Caco-2 (cell line): ENCODE measurements at regions not wholly inside any gene's neighbourhood (a gene's known extent, or its start where the extent isn't known, plus 50 kb on each side); places are given as distances from the start of the nearest gene placed in this dataset.

Experiments
- BruUV-seq: library from RNA; stranded (reverse); fragments of 400-500 nt; replicated peaks from 2 replicates; lab custom pipeline; 2021; lab: Mats Ljungman, UMichigan
- CTCF ChIA-PET: fragments of 300-600 bp; sonication (Branson Sonifier 250); formaldehyde crosslinking; loops from one replicate; lab custom pipeline; 2022; ENCODE audit warnings: antibody characterized with exemption; lab: Charles Lee
- POLR2A ChIA-PET: fragments of 300-600 bp; sonication (Branson Sonifier 250); formaldehyde crosslinking; loops from one replicate; lab custom pipeline; 2022; ENCODE audit warnings: antibody characterized with exemption; lab: Charles Lee
- DNase-seq, 2 experiments: peaks; one replicate each; pipeline versions ENCODE4 v3.0.0 to v3.0.0-alpha.2; 2020 to 2022
- H3K27me3 ChIP-seq: replicated peaks from 2 replicates; pipeline ENCODE4 v1.6.0; 2011; ENCODE audit warnings: low read length; ENCODE audit not compliant: control insufficient read depth, insufficient read depth
- H3K36me3 ChIP-seq: 2 replicates; pipeline ENCODE4 v1.5.1; 2011; ENCODE audit warnings: low read length; ENCODE audit not compliant: control insufficient read depth, insufficient read depth
- H3K4me1 ChIP-seq: fragments of 250-450 bp; sonication (Bioruptor Pico); 2 replicates; pipeline ENCODE4 v1.5.1; 2020; ENCODE audit warnings: mild to moderate bottlenecking
- H3K4me3 ChIP-seq: 2 replicates; pipeline ENCODE4 v1.5.1; 2011; ENCODE audit warnings: low read depth, mild to moderate bottlenecking, control low read depth, low read length
- H3K9me3 ChIP-seq: fragments of 250-450 bp; sonication (Bioruptor Pico); 2 replicates; pipeline ENCODE4 v1.5.1; 2020; ENCODE audit warnings: mild to moderate bottlenecking, moderate library complexity
- H3K27ac Mint-ChIP-seq: one replicate; pipeline ENCODE4 v1.8.0; 2022; ENCODE audit warnings: mixed read lengths; ENCODE audit not compliant: unreplicated experiment
- H3K27me3 Mint-ChIP-seq: one replicate; pipeline ENCODE4 v1.8.0; 2022; ENCODE audit warnings: mixed read lengths; ENCODE audit not compliant: insufficient read depth, unreplicated experiment
- H3K36me3 Mint-ChIP-seq: one replicate; pipeline ENCODE4 v1.8.0; 2022; ENCODE audit warnings: mild to moderate bottlenecking, mixed read lengths; ENCODE audit not compliant: insufficient read depth, unreplicated experiment
- H3K4me1 Mint-ChIP-seq: one replicate; pipeline ENCODE4 v1.8.0; 2022; ENCODE audit warnings: low read depth, mixed read lengths; ENCODE audit not compliant: unreplicated experiment
- H3K4me3 Mint-ChIP-seq: one replicate; pipeline ENCODE4 v1.8.0; 2022; ENCODE audit warnings: mild to moderate bottlenecking, moderate library complexity, mixed read lengths; ENCODE audit not compliant: unreplicated experiment
- H3K9me3 Mint-ChIP-seq: one replicate; pipeline ENCODE4 v1.8.0; 2022; ENCODE audit warnings: mixed read lengths; ENCODE audit not compliant: unreplicated experiment
- intact Hi-C: fragments of 100-400 bp; cut with micrococcal nuclease; formaldehyde crosslinking; loops from one replicate; pipeline ENCODE4 v1.10.0; 2022; ENCODE audit not compliant: unreplicated experiment
- TF ChIP-seq, protein P1 (sequence below), 2 experiments: fragments of 200-600 bp in 1 of 2; IDR thresholded peaks; 1 replicate in 1 of 2; 2 replicates in 1 of 2; pipeline versions ENCODE4 v1.5.1 to v1.8.0; 2011 to 2022; ENCODE audit warnings: antibody characterized with exemption in 1 of 2, control low read depth in 1 of 2, inconsistent platforms in 1 of 2, low read depth in 1 of 2, low read length in 1 of 2, mild to moderate bottlenecking in 1 of 2, moderate library complexity in 1 of 2; ENCODE audit not compliant: insufficient read depth in 1 of 2, severe bottlenecking in 1 of 2, unreplicated experiment in 1 of 2

DNA sequence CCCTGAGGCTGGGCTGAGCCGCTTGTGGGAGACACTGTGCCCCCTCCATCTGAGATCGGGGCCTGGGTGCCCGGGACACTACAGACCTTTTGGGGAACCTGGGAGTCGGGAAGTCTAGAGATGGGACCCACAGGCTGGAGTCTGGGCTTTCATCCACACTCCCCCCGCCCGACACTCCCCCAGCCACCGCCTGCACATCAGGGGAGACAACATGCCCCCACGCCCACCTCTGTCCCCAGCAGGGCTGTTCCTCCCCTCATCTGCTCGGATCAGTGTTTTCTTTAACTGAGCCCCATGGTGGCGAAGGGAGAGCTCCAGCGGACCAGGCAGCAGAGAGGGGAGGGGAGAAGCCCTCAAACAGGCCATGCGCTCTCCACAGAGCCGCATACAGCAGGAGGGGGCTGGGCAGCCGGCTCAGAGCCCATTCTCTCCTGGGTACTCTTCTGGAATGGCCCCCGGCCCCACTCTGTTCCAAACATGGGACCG is 174.7 kb downstream of the IGLL1 start:
- intact Hi-C loops, result no loop called here
- H3K36me3 ChIP-seq, result no peaks in the 10 kb centered on the region
- no TSS peak for BruUV-seq
- TF ChIP-seq, protein P1, sequence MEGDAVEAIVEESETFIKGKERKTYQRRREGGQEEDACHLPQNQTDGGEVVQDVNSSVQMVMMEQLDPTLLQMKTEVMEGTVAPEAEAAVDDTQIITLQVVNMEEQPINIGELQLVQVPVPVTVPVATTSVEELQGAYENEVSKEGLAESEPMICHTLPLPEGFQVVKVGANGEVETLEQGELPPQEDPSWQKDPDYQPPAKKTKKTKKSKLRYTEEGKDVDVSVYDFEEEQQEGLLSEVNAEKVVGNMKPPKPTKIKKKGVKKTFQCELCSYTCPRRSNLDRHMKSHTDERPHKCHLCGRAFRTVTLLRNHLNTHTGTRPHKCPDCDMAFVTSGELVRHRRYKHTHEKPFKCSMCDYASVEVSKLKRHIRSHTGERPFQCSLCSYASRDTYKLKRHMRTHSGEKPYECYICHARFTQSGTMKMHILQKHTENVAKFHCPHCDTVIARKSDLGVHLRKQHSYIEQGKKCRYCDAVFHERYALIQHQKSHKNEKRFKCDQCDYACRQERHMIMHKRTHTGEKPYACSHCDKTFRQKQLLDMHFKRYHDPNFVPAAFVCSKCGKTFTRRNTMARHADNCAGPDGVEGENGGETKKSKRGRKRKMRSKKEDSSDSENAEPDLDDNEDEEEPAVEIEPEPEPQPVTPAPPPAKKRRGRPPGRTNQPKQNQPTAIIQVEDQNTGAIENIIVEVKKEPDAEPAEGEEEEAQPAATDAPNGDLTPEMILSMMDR (IDR thresholded peaks at IDR 0.05; ENCODE audit: insufficient read depth in 1 of 2, low read depth in 1 of 2, low read length in 1 of 2, severe bottlenecking in 1 of 2, unreplicated experiment in 1 of 2), result no peak
- Mint-ChIP-seq H3K36me3 (no peaks in the 10 kb centered on the region), H3K4me3 (no peak overlapping the region), H3K9me3 (no peaks in the 10 kb centered on the region), H3K27ac (no peak overlapping the region), H3K27me3 (no peaks in the 10 kb centered on the region), H3K4me1 (no peaks in the 10 kb centered on the region)
- ChIA-PET CTCF (no interaction called here), POLR2A (no interaction called here)
- peaks cover 5% of the 10 kb centered on the region for H3K4me1 ChIP-seq
- DNase-seq, result no peak
- no peaks in the 10 kb centered on the region for H3K27me3 ChIP-seq
- H3K4me3 ChIP-seq, result no peak overlapping the region
- no peaks in the 10 kb centered on the region for H3K9me3 ChIP-seq

DNA sequence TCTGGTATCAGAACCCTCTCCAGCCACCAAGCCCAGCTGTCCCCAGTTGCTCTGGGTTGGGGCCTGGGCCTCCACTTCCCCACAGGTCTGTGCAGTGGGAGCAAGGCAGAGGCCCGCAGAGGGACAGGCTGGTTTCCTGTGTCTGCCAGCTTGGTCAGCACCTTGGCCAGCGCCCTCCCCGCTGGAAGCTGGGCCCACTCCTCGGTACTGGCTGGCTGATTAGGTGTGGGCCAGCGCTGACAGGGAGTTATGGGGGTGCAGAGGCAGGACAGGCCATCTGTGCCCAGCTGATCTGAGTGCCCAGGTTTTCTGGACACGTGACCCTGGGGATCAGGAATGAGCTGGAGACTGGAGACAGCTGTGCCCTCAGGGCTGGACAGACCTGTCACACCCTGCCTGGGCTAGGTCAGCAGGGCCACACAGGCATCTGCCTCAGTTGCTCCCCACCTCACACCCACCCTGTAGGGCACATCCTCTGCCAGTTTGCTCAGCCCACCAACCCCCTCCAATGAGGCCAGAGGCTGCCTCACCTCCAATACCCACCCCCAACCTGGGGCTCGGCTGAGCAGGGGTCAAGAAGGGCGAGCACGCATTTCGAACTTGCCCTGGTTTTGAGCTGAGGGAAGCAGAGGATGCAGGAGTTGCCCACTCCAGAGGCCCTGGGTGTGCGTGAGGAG is 175.3 kb downstream of the IGLL1 start:
- H3K4me3 Mint-ChIP-seq, result no peak overlapping the region
- ChIA-PET CTCF (no interaction called here), POLR2A (no interaction called here)
- Histone ChIP-seq H3K9me3 (no peaks in the 10 kb centered on the region), H3K4me1 (peaks cover 5% of the 10 kb centered on the region), H3K4me3 (no peak overlapping the region), H3K36me3 (no peaks in the 10 kb centered on the region), H3K27me3 (no peaks in the 10 kb centered on the region)
- BruUV-seq, result no TSS peak
- no peaks in the 10 kb centered on the region for H3K4me1 Mint-ChIP-seq
- no peaks in the 10 kb centered on the region for H3K9me3 Mint-ChIP-seq
- TF ChIP-seq, protein P1 (IDR thresholded peaks at IDR 0.05; ENCODE audit: insufficient read depth in 1 of 2, low read depth in 1 of 2, low read length in 1 of 2, severe bottlenecking in 1 of 2, unreplicated experiment in 1 of 2), result no peak
- H3K27ac Mint-ChIP-seq, result no peak overlapping the region
- peak in 1 of 2 experiments; percentile 82 for DNase-seq
- intact Hi-C loops, result loop anchor here (5.0 kb wide), 1 partner anchor 187 kb away; no protein-coding TSS in a partner anchor
- H3K36me3 Mint-ChIP-seq, result no peaks in the 10 kb centered on the region
- no peaks in the 10 kb centered on the region for H3K27me3 Mint-ChIP-seq

DNA sequence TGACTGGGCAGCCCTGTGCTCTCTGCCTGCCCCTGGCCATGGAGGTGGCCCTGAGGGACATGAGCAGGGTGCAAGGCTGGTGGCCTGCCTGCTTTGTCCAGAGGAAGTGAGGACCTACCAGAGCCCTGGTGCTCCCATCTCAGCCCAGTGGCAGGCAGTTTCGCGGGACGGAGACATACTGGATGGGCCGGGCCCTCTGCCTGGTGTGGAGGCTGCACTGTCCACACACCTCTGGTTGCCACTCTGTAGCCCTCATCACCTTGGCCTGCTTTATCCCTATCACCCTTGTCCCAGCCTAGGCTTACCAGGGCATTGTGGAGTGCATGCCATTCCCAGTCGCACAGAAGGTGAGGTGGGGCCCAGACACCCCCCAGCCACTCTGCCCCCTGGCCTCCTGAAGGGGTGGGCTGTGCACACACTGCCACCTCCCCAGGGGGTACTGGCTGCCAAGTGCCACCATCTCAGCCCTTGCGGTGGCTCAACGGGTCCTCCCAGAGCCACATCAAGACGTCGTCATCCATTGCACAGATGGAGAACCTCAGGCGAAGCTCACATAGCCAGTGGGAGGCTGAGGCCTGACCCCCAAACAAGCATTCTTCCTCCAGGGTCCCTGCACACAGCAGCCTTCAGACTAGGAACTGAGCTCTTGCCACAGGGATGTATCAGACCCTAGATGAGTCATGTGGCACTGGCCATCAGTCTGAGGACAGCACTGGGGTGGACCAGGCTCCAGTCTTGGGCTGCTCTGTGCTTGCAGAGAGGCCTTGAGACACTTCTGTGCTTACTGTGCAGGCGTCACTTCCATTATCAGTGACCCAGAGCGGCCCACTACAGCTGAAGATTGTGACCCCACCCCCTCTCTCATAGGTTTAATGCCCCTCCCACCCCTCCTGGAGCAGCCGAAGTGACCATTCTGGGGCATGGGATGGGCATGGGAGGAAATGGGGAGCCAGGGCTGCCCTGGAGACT is 176.1 kb downstream of the IGLL1 start:
- H3K9me3 Mint-ChIP-seq, result no peaks in the 10 kb centered on the region
- Histone ChIP-seq H3K9me3 (no peaks in the 10 kb centered on the region), H3K36me3 (no peaks in the 10 kb centered on the region), H3K4me3 (no peak overlapping the region), H3K27me3 (no peaks in the 10 kb centered on the region), H3K4me1 (peaks cover 5% of the 10 kb centered on the region)
- peak overlapping the region; percentile 43 for H3K4me3 Mint-ChIP-seq
- no peaks in the 10 kb centered on the region for H3K36me3 Mint-ChIP-seq
- no peaks in the 10 kb centered on the region for H3K27me3 Mint-ChIP-seq
- DNase-seq, result no peak
- BruUV-seq, result no TSS peak
- no peak overlapping the region for H3K27ac Mint-ChIP-seq
- H3K4me1 Mint-ChIP-seq, result no peaks in the 10 kb centered on the region
- intact Hi-C loops, result loop anchor here (5.0 kb wide), 1 partner anchor 188 kb away; no protein-coding TSS in a partner anchor
- POLR2A ChIA-PET, result no interaction called here
- CTCF ChIA-PET, result interaction anchor here (0.7 to 1.2 kb wide), 2 partner anchors 122 to 607 kb away, joined by 3 read pairs; no protein-coding TSS in a partner anchor
- TF ChIP-seq, protein P1 (IDR thresholded peaks at IDR 0.05; ENCODE audit: insufficient read depth in 1 of 2, low read depth in 1 of 2, low read length in 1 of 2, severe bottlenecking in 1 of 2, unreplicated experiment in 1 of 2), result no peak
